Skin epidermis (tissue), 12 donors: ENCODE measurements at regions not wholly inside any gene's neighbourhood (a gene's known extent, or its start where the extent isn't known, plus 50 kb on each side); places are given as distances from the start of the nearest gene placed in this dataset.
A peak's percentile ranks its signal among the peaks of the same experiment; 100 is the strongest.
"Not testable (repeated sequence)": the region's sequence is repeated elsewhere in the genome, so short reads cannot be mapped to it uniquely, and the experiment has no call there.

Experiments used
- H3K27ac ChIP-seq, 21 experiments: fragments of 200-600 bp; sonication (generic) in 11 of 21; one replicate each; pipeline ENCODE4 v1.5.0; 2020; ENCODE audit warnings: mild to moderate bottlenecking in 3 of 21, inconsistent platforms in 2 of 21, moderate library complexity in 2 of 21
- H3K4me3 ChIP-seq, 7 experiments: fragments of 200-600 bp; sonication (generic) in 2 of 7; one replicate each; pipeline ENCODE4 v1.5.0; 2020; ENCODE audit warnings: inconsistent platforms in 2 of 7, mild to moderate bottlenecking in 2 of 7, moderate library complexity in 1 of 7

- no peak overlapping the region for H3K27ac ChIP-seq
- no peak overlapping the region for H3K4me3 ChIP-seq
Measured at GRCh38 chr2:182477774-182478173, 50.9 kb upstream of the PDE1A start.

GRCh38 chr2:182481676-182482075 is 54.8 kb upstream of the PDE1A start:
- Histone ChIP-seq H3K27ac (no peak overlapping the region), H3K4me3 (no peak overlapping the region)

DNA sequence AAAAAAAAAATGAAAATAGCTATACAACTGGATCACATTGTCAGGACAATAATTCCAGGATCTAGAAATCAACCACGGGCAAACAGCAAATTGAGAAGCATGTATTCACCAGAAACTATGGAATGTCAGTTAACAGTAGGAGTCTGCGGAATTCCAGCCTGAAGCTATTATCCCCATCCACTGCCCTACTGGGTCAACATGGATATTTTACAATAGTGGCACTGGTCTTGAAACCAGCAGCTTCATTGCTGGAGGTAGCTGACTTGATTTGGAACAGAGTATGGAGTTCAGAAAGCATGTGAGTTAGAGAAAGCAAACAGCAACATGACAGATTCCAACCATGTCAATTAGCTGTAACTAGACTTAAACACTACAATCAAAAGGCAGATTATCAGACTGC is 55.7 kb upstream of the PDE1A start:
- Histone ChIP-seq H3K27ac (no peak overlapping the region), H3K4me3 (no peak overlapping the region)

GRCh38 chr2:182496596-182496995 is 69.8 kb upstream of the PDE1A start:
- H3K27ac ChIP-seq, result no peak overlapping the region
- no peak overlapping the region for H3K4me3 ChIP-seq

DNA sequence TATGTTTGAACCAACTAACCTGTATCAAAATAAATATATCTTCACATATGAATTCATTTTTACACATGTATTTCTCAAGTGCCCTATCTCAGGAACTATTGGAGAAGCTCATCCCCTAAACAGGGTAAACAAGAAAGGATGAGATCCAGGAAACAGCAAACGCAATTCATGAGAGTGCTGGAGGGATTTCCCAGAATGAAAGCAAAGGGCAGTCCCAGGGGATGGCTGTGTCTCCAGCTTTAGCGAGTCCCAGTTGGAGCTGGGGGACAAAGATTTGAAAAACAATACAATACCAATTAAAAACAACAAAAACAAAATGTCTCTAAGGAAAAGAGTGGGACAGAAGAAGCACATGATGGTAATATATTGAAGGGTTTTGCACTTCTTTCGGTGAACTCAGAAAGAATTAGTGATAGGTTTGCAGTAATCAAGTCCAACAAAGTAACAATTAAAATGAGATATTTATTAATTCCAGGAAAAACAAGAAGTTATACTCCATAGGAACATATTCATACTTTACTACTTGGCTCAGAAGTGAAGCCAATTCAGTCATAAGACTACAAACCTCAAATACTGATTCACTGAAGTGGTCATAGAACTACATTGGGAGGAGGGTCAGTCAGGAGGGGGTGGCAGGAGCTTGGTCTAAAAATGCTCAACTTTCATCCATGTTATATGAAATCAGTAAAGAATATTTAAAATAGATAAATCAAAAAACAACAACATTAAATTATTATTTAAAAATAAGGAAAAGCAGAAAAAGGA is 73.1 kb upstream of the PDE1A start:
- H3K27ac ChIP-seq, result peak overlapping the region in 2 of 21 experiments; percentile 47 to 71
- H3K4me3 ChIP-seq, result no peak overlapping the region

DNA sequence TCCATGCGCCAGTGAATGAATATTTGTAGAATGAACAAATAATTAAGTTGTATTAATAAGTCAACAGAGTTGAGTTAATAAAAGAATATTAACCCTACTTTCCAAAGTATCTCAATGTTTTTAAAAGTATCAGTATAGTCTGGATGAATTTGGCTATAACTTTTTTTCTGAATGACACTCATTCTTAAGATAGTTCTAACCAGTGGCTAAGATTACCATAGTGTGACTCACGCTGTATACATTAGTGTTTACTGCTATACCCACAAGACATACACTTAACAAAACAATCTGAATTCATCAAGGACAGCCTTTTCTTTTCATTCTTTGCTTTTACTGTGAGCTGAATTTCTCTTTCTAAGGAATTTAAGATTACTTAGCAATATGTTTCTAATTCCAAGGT is 77.0 kb upstream of the PDE1A start:
- Histone ChIP-seq H3K27ac (no peak overlapping the region), H3K4me3 (no peak overlapping the region)

- peak overlapping the region in 1 of 21 experiments; percentile 2 for H3K27ac ChIP-seq
Measured at GRCh38 chr2:182504903-182505302, 78.1 kb upstream of the PDE1A start.

DNA sequence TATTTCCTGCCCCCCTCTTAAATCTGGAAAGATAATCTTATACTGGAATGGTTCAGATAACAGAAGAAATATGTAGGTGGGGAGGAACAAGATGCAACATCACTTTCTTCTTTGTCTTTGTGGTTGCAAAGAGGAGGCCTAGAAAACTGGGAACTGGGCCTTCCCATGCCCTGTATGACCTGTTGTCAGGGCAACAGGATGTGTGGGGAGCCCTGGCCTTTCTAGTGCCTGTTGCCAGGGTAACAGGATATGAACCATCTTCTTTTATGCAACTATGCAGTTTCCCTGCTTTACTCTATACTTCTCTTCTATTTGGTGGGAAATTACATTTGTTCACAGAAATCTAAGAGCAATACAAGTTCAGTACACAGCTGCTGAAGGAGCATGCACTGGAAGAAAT is 79.8 kb upstream of the PDE1A start:
- Histone ChIP-seq H3K27ac (no peak overlapping the region), H3K4me3 (no peak overlapping the region)

More at GRCh38 chr2:182504903-182505302, 78.1 kb upstream of the PDE1A start:
- no peak overlapping the region for H3K4me3 ChIP-seq

DNA sequence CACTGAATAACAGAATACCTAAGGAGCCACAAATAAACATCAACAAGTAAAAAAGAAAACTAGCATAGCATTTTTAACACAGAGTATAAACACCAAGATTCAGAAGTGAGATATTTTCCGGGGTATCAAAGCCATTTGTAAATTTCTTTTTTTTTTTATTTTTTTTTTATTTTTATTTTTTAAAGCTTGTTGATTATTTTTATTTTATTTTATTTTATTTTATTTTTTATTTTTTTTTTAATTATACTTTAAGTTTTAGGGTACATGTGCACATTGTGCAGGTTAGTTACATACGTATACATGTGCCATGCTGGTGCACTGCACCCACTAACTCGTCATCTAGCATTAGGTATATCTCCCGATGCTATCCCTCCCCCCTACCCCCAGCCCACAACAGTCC is 81.7 kb upstream of the PDE1A start:
- not testable (repeated sequence) for H3K27ac ChIP-seq, H3K4me3 ChIP-seq

DNA sequence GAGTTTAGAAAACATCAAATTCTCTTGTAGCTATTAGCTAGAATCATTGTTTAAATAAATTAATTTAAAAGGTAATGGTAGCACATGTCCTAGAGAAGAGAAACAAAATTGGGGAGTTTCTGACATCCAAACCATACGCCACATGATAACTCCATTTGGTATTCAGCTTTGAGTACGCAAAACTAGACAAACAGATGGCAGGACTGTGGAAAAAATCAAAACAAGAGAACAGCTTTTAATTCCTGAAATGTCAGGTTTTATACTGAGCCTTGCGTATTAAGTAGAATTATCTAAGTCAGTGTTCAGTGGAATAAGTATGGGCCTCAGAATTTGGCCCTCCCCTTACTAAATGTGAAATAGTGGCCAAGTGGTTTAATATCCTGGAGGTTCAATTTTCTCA is 82.4 kb upstream of the PDE1A start:
- H3K4me3 ChIP-seq, result no peak overlapping the region

DNA sequence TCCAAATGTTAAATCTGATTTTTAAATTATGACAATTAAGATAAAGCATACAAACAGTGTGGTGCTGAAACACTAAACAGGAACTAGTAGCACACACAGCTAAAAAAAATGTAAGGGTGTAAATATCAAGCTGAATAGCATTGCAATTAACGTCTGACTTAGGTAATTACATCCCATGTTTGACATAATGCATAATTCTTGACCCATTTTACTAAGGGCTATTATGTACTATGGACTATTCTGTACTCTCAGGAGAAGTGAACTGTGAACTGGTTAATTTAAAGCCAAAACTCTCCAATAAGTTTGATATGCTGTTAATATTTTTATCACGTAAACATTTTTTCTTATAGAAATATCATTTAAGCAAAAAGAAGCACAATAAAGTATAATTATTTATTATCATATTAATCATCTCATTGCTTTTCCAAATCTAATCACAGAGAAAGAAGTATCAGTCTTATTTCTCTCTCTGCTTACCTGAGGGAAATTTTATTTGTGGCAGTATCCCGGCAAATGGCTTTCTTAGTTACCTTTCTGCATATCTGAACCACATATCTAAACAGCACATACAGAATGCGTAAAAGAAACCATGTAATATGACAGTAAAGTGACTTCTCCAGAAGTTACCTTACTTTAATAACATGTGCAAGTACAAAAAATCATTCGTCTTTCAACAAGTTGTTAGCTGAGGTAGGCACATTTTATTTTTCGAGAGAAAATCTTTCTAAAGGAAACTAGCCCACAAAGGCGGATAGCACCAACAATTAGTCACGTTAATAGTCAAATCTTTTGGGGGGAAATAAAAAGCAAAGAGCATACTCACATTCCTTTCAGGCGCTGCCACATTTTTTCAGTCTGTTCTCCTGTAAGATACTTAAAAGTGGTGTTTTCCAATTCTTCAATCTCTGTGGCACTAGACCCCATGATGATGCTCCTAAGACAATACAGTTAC is 94.9 kb upstream of the PDE1A start:
- Histone ChIP-seq H3K4me3 (no peak overlapping the region), H3K27ac (no peak overlapping the region)

More for the DNA sequence above, 82.4 kb upstream of the PDE1A start:
- H3K27ac ChIP-seq, result no peak overlapping the region

DNA sequence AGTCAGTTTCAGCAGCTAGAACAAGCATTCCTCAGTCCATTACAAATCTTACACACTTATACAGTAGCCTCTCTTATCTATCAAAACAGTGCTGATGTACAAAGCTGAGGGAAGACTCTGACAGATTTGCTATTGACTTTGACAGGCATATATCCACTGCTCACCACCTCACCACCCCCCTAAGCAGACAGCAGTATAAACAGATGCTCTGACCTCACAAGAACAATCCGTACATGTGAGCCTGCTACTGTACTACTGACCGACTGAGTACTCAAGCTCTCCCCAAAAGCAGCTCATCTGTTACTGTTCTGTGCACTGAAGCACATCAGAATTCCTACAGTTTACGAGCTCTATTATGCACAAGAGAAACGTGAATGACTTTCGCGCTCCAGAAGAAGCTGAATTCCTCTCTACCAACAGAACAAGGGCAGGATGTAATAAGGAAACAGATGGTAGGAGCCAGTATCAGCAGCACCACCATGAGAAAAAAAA is 95.6 kb upstream of the PDE1A start:
- no peak overlapping the region for H3K4me3 ChIP-seq

GRCh38 chr2:182522972-182523473 is 96.2 kb upstream of the PDE1A start:
- H3K4me3 ChIP-seq, result no peak overlapping the region
- no peak overlapping the region for H3K27ac ChIP-seq

More for the DNA sequence above, 95.6 kb upstream of the PDE1A start:
- H3K27ac ChIP-seq, result no peak overlapping the region

GRCh38 chr2:182530636-182531035 is 103.8 kb upstream of the PDE1A start:
- H3K27ac ChIP-seq, result no peak overlapping the region

DNA sequence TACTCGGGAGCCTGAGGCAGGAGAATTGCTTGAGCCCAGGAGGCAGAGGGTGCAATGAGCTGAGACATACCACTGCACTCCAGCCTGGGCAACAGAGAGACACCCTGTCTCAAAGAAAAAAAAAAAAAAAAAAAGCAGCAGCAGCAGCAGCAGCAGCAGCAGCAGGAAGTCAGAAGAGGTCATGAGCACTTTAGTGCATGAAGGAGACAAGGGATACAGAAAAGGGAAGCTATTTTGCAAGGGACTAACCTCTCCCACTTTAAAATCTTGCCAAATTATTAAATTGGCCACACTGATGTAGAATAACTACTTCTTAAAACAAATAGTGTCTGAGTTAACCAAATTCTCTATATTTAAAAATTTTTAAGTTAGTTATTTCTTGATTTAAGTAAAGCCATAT is 113.4 kb upstream of the PDE1A start:
- Histone ChIP-seq H3K27ac (no peak overlapping the region), H3K4me3 (no peak overlapping the region)

More at GRCh38 chr2:182530636-182531035, 103.8 kb upstream of the PDE1A start:
- no peak overlapping the region for H3K4me3 ChIP-seq

DNA sequence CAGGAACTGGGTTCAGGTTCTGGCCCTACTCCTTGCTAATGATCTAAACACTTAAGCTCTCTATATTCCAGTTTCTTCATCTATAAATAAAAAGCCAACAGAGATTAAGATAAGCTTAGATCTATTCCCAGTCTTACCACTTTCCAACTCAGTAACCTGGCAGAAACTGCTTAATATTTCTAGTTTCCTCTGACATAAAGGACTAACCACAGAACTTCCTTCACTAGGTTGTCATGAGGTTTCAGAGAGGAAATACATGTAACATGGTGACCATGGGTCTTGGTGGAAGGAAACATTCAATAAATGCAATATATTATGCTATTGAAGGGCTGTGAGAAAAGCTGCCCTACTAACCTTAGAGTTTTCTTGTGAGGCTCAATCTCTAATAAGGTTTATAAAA is 114.4 kb upstream of the PDE1A start:
- Histone ChIP-seq H3K27ac (no peak overlapping the region), H3K4me3 (no peak overlapping the region)

DNA sequence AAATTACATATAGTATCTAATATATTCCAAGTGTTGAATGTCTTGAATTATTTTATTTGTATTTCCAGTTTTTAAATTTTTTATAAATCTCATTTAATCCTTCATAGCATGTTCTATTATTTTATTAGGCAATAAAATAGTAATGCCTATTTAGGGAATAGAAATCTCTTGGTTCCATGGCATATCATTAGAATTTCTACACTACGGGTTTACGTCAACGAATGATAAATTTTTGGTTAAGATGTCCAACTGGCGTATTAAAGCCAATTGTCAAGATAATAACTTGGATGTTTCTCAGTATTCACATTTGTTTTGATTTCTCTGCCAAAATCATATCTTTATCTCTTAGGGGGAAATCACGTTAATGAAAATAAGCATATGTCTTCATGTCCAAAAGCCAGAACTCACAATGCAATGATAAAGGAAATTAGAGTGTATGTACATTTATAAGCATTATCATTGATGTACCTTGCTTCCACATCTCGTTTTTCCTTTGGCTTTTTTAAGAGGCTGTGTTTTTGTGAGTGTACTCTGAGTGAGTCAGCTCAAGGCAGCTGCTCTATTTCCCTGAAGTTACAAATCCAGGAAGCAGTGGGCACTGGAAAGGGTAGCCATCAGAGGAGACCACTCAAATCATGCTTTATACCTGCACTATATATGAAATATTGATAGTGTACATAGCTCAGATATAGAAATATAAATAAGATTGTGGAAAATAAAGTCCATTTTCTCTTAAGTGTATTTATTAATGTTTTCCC is 115.8 kb upstream of the PDE1A start:
- H3K4me3 ChIP-seq, result no peak overlapping the region
- H3K27ac ChIP-seq, result no peak overlapping the region

DNA sequence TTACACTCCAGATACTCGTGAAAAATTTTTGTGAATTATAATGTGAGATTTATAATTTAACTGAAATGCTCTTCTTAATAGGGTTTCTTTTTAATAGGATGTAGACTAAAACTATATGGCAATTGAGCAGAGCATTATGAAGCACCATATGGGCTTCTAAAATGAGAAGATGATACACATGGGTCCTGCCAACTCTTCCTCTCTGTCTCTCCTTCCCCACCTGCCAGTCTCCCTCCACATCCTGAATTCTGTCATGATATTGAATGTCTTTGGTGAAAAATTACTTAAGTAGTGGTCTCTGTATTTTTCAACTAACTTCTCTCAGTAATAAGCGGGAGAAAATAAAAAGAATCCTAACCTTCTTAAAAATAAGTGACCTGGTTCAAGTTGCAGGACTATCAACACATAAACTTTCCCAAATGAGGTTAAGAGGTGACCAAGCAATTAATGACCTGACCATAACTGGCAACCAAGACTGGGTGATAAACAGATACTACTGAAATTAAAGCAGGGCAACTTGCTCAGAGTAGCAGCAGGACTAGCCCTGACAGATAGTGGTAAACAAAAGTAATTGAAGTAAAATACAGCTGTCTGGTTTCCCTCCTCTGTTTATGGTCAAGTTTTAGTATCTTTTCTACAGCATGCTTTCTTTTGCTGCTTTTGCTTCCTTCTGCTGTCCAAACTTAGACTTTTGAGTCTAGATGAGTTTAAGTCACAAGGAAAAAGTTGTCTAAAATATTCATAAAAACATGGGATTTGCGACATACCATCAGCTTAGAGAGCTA is 117.1 kb upstream of the PDE1A start:
- Histone ChIP-seq H3K4me3 (no peak overlapping the region), H3K27ac (no peak overlapping the region)
